ENCODE measurements at regions not wholly inside any gene's neighbourhood (a gene's known extent, or its start where the extent isn't known, plus 50 kb on each side); places are given as distances from the start of the nearest gene placed in this dataset.

- Histone ChIP-seq H3K4me1 (ENCODE audit: control insufficient read depth, extremely low read depth, insufficient read depth, low read length) (no peaks in the 10 kb centered on the region), H3K9me1 (replicated peaks; ENCODE audit: control insufficient read depth, extremely low read depth, insufficient read depth, low read length) (no peaks in the 10 kb centered on the region), H3K27me3 (ENCODE audit: control insufficient read depth in 2 of 2, insufficient read depth in 2 of 2, low read length in 2 of 2) (no peaks in the 10 kb centered on the region), H3K9ac (replicated peaks; ENCODE audit: extremely low read depth, insufficient read depth, low read length) (no peak overlapping the region), H3K79me2 (ENCODE audit: control insufficient read depth, insufficient read depth, low read length) (no peaks in the 10 kb centered on the region), H2AFZ (ENCODE audit: low read depth, low read length) (no peak overlapping the region), H4K20me1 (replicated peaks; ENCODE audit: control insufficient read depth, extremely low read depth, insufficient read depth, low read length) (no peaks in the 10 kb centered on the region), H3K9me3 (replicated peaks; ENCODE audit: control insufficient read depth, insufficient read depth, low read length) (no peaks in the 10 kb centered on the region), H3K4me2 (ENCODE audit: insufficient read depth, low read length) (no peak overlapping the region), H3K36me3 (ENCODE audit: control insufficient read depth in 2 of 2, extremely low read depth in 1 of 2, insufficient read depth in 2 of 2, low read length in 2 of 2) (no peaks in the 10 kb centered on the region), H3K27ac (ENCODE audit: insufficient read depth, low read depth, low read length) (no peak overlapping the region), H3K4me3 (replicated peaks in 1 of 3; ENCODE audit: insufficient read depth in 1 of 3, low read depth in 1 of 3, low read length in 3 of 3) (no peak overlapping the region)
- no TSS peak for BruUV-seq (replicated peaks)
- CTCF ChIA-PET, result no interaction called here
- intact Hi-C loops (cut with micrococcal nuclease), result no loop called here
- no peak for DNase-seq (ENCODE audit: low read depth, low spot score)
- no peak for FAIRE-seq
- TF ChIP-seq MAX (IDR thresholded peaks at IDR 0.05; ENCODE audit: insufficient read depth, insufficient read length) (no peak), MYC (IDR thresholded peaks at IDR 0.05; ENCODE audit: low read depth, low read length) (no peak), FOS (IDR thresholded peaks at IDR 0.05; ENCODE audit: borderline replicate concordance, insufficient read depth, low read length) (no peak), JUN (IDR thresholded peaks at IDR 0.05; ENCODE audit: borderline replicate concordance, insufficient read depth, insufficient read length, low read depth) (no peak), EZH2 (IDR thresholded peaks at IDR 0.05; ENCODE audit: borderline replicate concordance, low read depth, low read length, severe bottlenecking) (no peak), POLR2AphosphoS5 (IDR thresholded peaks at IDR 0.05; ENCODE audit: insufficient read depth, low read depth, low read length) (no peak), CTCF (IDR thresholded peaks at IDR 0.05; ENCODE audit: extremely low read depth in 1 of 2, insufficient read depth in 1 of 2, low read depth in 1 of 2, low read length in 2 of 2) (no peak), POLR2A (IDR thresholded peaks at IDR 0.05; ENCODE audit: low read depth, low read length) (no peak), GATA2 (IDR thresholded peaks at IDR 0.05; ENCODE audit: insufficient read depth, insufficient read length, low read depth, low read length) (no peak)
- POLR2A ChIA-PET, result no interaction called here
- dilution Hi-C loops (cut with MboI; ENCODE audit: extremely low pct_ligation_motif_present, low sequenced_read_pairs), result no loop called here
Measured at GRCh38 chr5:118578093-118578492, 410.3 kb downstream of the DTWD2 start.
